Lower lobe of right lung (tissue), 2 donors: ENCODE measurements at regions not wholly inside any gene's neighbourhood (a gene's known extent, or its start where the extent isn't known, plus 50 kb on each side); places are given as distances from the start of the nearest gene placed in this dataset.
"Not testable (repeated sequence)": the region's sequence is repeated elsewhere in the genome, so short reads cannot be mapped to it uniquely, and the experiment has no call there.

Experiments
- ATAC-seq, 2 donors: fragments of 200-7000 bp; cut with Tn5 transposase; one replicate each; pipeline ENCODE4 v1.9.1; 2020 to 2022; ENCODE audit warnings: mild to moderate bottlenecking in 2 of 2, moderate library complexity in 2 of 2
- DNase-seq: peaks from one replicate; pipeline ENCODE4 v3.0.0-alpha.2; 2020
- H3K27ac ChIP-seq: fragments of 200-600 bp; one replicate; pipeline ENCODE4 v1.8.0; 2022
- H3K27me3 ChIP-seq: fragments of 200-600 bp; one replicate; pipeline ENCODE4 v1.8.0; 2022; ENCODE audit warnings: low read depth
- H3K36me3 ChIP-seq: fragments of 200-600 bp; one replicate; pipeline ENCODE4 v1.8.0; 2022; ENCODE audit warnings: mild to moderate bottlenecking
- H3K4me1 ChIP-seq: fragments of 200-600 bp; one replicate; pipeline ENCODE4 v1.8.0; 2022
- H3K4me3 ChIP-seq: fragments of 200-600 bp; one replicate; pipeline ENCODE4 v1.8.0; 2022; ENCODE audit warnings: mild to moderate bottlenecking
- H3K9me3 ChIP-seq: fragments of 200-600 bp; one replicate; pipeline ENCODE4 v1.8.0; 2022
- CTCF ChIP-seq: fragments of 200-600 bp; IDR thresholded peaks from one replicate; pipeline ENCODE4 v1.8.0; 2022; ENCODE audit warnings: antibody characterized with exemption, mild to moderate bottlenecking
- intact Hi-C: fragments of 100-400 bp; cut with DNase I; formaldehyde crosslinking; loops from one replicate; pipeline ENCODE4 v1.11.0; 2022
- donor health status: DM: no; HTN: yes; CAD: no; lungs with severe emphysema.

- Histone ChIP-seq H3K9me3 (no peaks in the 10 kb centered on the region), H3K27ac (no peak overlapping the region), H3K36me3 (no peaks in the 10 kb centered on the region), H3K4me1 (no peaks in the 10 kb centered on the region), H3K27me3 (no peaks in the 10 kb centered on the region), H3K4me3 (no peak overlapping the region)
- DNase-seq (no peak), ATAC-seq (no peak)
- no peak for TF ChIP-seq CTCF
- intact Hi-C loops = no loop called here
These were observed 289.3 kb upstream of the PABPC4L start for GRCh38 chr4:134490863-134491262.

GRCh38 chr4:134483514-134483913 is 281.9 kb upstream of the PABPC4L start:
- H3K36me3 ChIP-seq, H3K27me3 ChIP-seq, ATAC-seq, H3K27ac ChIP-seq, intact Hi-C loops, DNase-seq, H3K4me3 ChIP-seq, H3K9me3 ChIP-seq, H3K4me1 ChIP-seq: not testable (repeated sequence)

- Histone ChIP-seq H3K36me3 (no peaks in the 10 kb centered on the region), H3K4me1 (no peaks in the 10 kb centered on the region), H3K9me3 (no peaks in the 10 kb centered on the region), H3K27ac (no peak overlapping the region), H3K4me3 (no peak overlapping the region), H3K27me3 (no peaks in the 10 kb centered on the region)
- TF ChIP-seq CTCF = no peak
- ATAC-seq (no peak), DNase-seq (no peak)
- intact Hi-C loops = no loop called here
These were observed 270.0 kb upstream of the PABPC4L start for GRCh38 chr4:134471569-134471968.

- Histone ChIP-seq H3K27me3 (no peaks in the 10 kb centered on the region), H3K9me3 (no peaks in the 10 kb centered on the region), H3K4me1 (no peaks in the 10 kb centered on the region), H3K27ac (no peak overlapping the region), H3K4me3 (no peak overlapping the region), H3K36me3 (no peaks in the 10 kb centered on the region)
- intact Hi-C loops = no loop called here
- peak; percentile 28 for TF ChIP-seq CTCF
- ATAC-seq = no peak
- DNase-seq = no peak
These were observed 269.0 kb upstream of the PABPC4L start for GRCh38 chr4:134470544-134470943.

GRCh38 chr4:134465417-134465816 is 263.8 kb upstream of the PABPC4L start:
- ATAC-seq (no peak), DNase-seq (no peak)
- no peak for TF ChIP-seq CTCF
- H3K9me3 ChIP-seq = no peaks in the 10 kb centered on the region
- H3K4me3 ChIP-seq = no peak overlapping the region
- H3K36me3 ChIP-seq = no peaks in the 10 kb centered on the region
- no peak overlapping the region for H3K27ac ChIP-seq
- intact Hi-C loops = no loop called here
- H3K27me3 ChIP-seq = no peaks in the 10 kb centered on the region
- H3K4me1 ChIP-seq = no peaks in the 10 kb centered on the region

- no peak for ATAC-seq
- H3K4me1 ChIP-seq = no peaks in the 10 kb centered on the region
- H3K4me3 ChIP-seq = no peak overlapping the region
- H3K27ac ChIP-seq = no peak overlapping the region
- H3K36me3 ChIP-seq = no peaks in the 10 kb centered on the region
- no peaks in the 10 kb centered on the region for H3K27me3 ChIP-seq
- TF ChIP-seq CTCF = no peak
- no peak for DNase-seq
- no peaks in the 10 kb centered on the region for H3K9me3 ChIP-seq
- intact Hi-C loops = no loop called here
These were observed 262.2 kb upstream of the PABPC4L start for GRCh38 chr4:134463771-134464170.
